B cell (primary cell): ENCODE measurements at regions not wholly inside any gene's neighbourhood (a gene's known extent, or its start where the extent isn't known, plus 50 kb on each side); places are given as distances from the start of the nearest gene placed in this dataset.

ENCODE experiments used
- ATAC-seq: fragments of 200-7000 bp; cut with Tn5 transposase; one replicate; pipeline ENCODE4 v1.10.0; 2021; ENCODE audit warnings: low read depth, mild to moderate bottlenecking, moderate number of reproducible peaks, moderate library complexity
- CTCF ChIA-PET: fragments of 350-600 bp; sonication (Branson Sonifier 250); formaldehyde crosslinking; loops from one replicate; lab custom pipeline; 2021; ENCODE audit warnings: antibody characterized with exemption, inconsistent platforms; lab: Charles Lee
- POLR2A ChIA-PET: fragments of 350-600 bp; sonication (Branson Sonifier 250); formaldehyde crosslinking; loops from one replicate; lab custom pipeline; 2021; ENCODE audit warnings: antibody characterized with exemption; lab: Charles Lee
- DNase-seq: peaks from one replicate; pipeline ENCODE4 v3.0.0; 2013
- H2AFZ ChIP-seq: 2 replicates; pipeline ENCODE4 v1.6.1; 2012; ENCODE audit warnings: mild to moderate bottlenecking, low read depth, low read length; ENCODE audit not compliant: insufficient read depth, poor library complexity, severe bottlenecking
- H3K27ac ChIP-seq, 2 donors: 1 replicate in 1 of 2; 2 replicates in 1 of 2; pipeline ENCODE4 v1.5.1; 2012 to 2013; ENCODE audit warnings: low read length in 2 of 2, mild to moderate bottlenecking in 2 of 2, moderate library complexity in 1 of 2
- H3K27me3 ChIP-seq, 4 experiments: fragments of 200-600 bp in 1 of 4; sonication (generic) in 1 of 4; replicated peaks in 1 of 4; 1 replicate in 2 of 4; 2 replicates in 2 of 4; pipeline versions ENCODE4 v1.6.1 to v1.7.0; 2013 to 2016; ENCODE audit warnings: low read length in 3 of 4, mild to moderate bottlenecking in 2 of 4, mixed read lengths in 1 of 4, moderate library complexity in 1 of 4; ENCODE audit not compliant: insufficient read depth in 4 of 4, control insufficient read depth in 3 of 4; ENCODE audit errors: control extremely low read depth in 1 of 4
- H3K36me3 ChIP-seq, 2 experiments: replicated peaks in 1 of 2; 1 replicate in 1 of 2; 2 replicates in 1 of 2; pipeline versions ENCODE4 v1.6.1 to v1.7.1; 2013; ENCODE audit warnings: low read length in 1 of 2; ENCODE audit not compliant: insufficient read depth in 2 of 2, control insufficient read depth in 1 of 2; ENCODE audit errors: control extremely low read depth in 1 of 2, extremely low read depth in 1 of 2
- H3K4me1 ChIP-seq, 2 donors: fragments of 200-600 bp in 1 of 2; sonication (generic) in 1 of 2; 1 replicate in 1 of 2; 2 replicates in 1 of 2; pipeline versions ENCODE4 v1.5.1 to v1.6.1; 2013 to 2017; ENCODE audit warnings: low read length in 2 of 2; ENCODE audit not compliant: control insufficient read depth in 2 of 2, insufficient read depth in 2 of 2
- H3K4me2 ChIP-seq: replicated peaks from 2 replicates; pipeline ENCODE3; 2012; ENCODE audit warnings: mild to moderate bottlenecking, low read depth, low read length; ENCODE audit not compliant: poor library complexity, severe bottlenecking
- H3K4me3 ChIP-seq, 5 experiments: fragments of 200-600 bp in 1 of 5; sonication (generic) in 1 of 5; 1 replicate in 3 of 5; 2 replicates in 2 of 5; pipeline versions ENCODE4 v1.5.1 to v1.7.0; 2011 to 2016; ENCODE audit warnings: low read length in 4 of 5, mild to moderate bottlenecking in 4 of 5, low read depth in 2 of 5, control low read depth in 1 of 5, moderate library complexity in 1 of 5; ENCODE audit not compliant: insufficient read depth in 1 of 5; ENCODE audit errors: control extremely low read depth in 1 of 5, extremely low read depth in 1 of 5
- H3K79me2 ChIP-seq: fragments of 200-600 bp; sonication (generic); one replicate; pipeline ENCODE4 v1.6.0; 2016; ENCODE audit warnings: low read length; ENCODE audit not compliant: control insufficient read depth, insufficient read depth
- H3K9ac ChIP-seq: fragments of 200-600 bp; sonication (generic); 2 replicates; pipeline ENCODE4 v1.6.1; 2017; ENCODE audit warnings: mild to moderate bottlenecking, low read length, moderate library complexity
- H3K9me3 ChIP-seq, 3 donors: one replicate each; pipeline versions ENCODE4 v1.6.1 to v1.7.1; 2013; ENCODE audit warnings: low read length in 2 of 3; ENCODE audit not compliant: control insufficient read depth in 2 of 3, insufficient read depth in 1 of 3; ENCODE audit errors: control extremely low read depth in 1 of 3
- H4K20me1 ChIP-seq: 2 replicates; pipeline ENCODE4 v1.6.0; 2012; ENCODE audit warnings: mild to moderate bottlenecking, low read length; ENCODE audit not compliant: insufficient read depth, control insufficient read depth, poor library complexity, severe bottlenecking
- H3K27ac Mint-ChIP-seq: one replicate; pipeline ENCODE4 v1.8.0; 2021; ENCODE audit warnings: mixed read lengths
- H3K27me3 Mint-ChIP-seq: one replicate; pipeline ENCODE4 v1.8.0; 2021; ENCODE audit warnings: mixed read lengths
- H3K4me1 Mint-ChIP-seq: one replicate; pipeline ENCODE4 v1.8.0; 2021; ENCODE audit warnings: mixed read lengths
- H3K4me3 Mint-ChIP-seq: one replicate; pipeline ENCODE4 v1.8.0; 2021; ENCODE audit warnings: mixed read lengths
- H3K9me3 Mint-ChIP-seq: one replicate; pipeline ENCODE4 v1.8.0; 2022; ENCODE audit warnings: mixed read lengths; ENCODE audit not compliant: insufficient read depth
- CTCF ChIP-seq: fragments of 200-600 bp; IDR thresholded peaks from one replicate; pipeline ENCODE4 v1.8.0; 2022; ENCODE audit warnings: antibody characterized with exemption, mild to moderate bottlenecking
- EZH2 ChIP-seq: IDR thresholded peaks from 2 replicates; pipeline ENCODE4 v1.6.1; 2012; ENCODE audit warnings: borderline replicate concordance, low read depth, mild to moderate bottlenecking, moderate library complexity, low read length; ENCODE audit not compliant: insufficient read depth, poor library complexity, severe bottlenecking
- WGBS: methylation state at CpG from one replicate; pipeline ENCODE4 v1.1.5; 2013; ENCODE audit warnings: missing lambda C conversion rate; ENCODE audit not compliant: insufficient coverage; 5-methylcytosine and 5-hydroxymethylcytosine counted together
- intact Hi-C: fragments of 100-400 bp; cut with micrococcal nuclease; formaldehyde crosslinking; loops from one replicate; pipeline ENCODE4 v1.10.0; 2022

- no peaks in the 10 kb centered on the region for H3K79me2 ChIP-seq
- no peaks in the 10 kb centered on the region for H3K36me3 ChIP-seq
- no peaks in the 10 kb centered on the region for H3K9me3 ChIP-seq
- no peaks in the 10 kb centered on the region for H3K4me1 Mint-ChIP-seq
- TF ChIP-seq EZH2 (no peak), CTCF (no peak)
- H3K4me2 ChIP-seq, result no peak overlapping the region
- no peak for ATAC-seq
- ChIA-PET CTCF (no interaction called here), POLR2A (no interaction called here)
- H4K20me1 ChIP-seq, result no peaks in the 10 kb centered on the region
- H3K27ac Mint-ChIP-seq, result no peak overlapping the region
- no peak overlapping the region for H3K4me3 ChIP-seq
- WGBS, result no CpG with 5 or more reads among the region's 1 CpG
- no peaks in the 10 kb centered on the region for H3K27me3 Mint-ChIP-seq
- intact Hi-C loops, result no loop called here
- no peak overlapping the region for H2AFZ ChIP-seq
- no peak overlapping the region for H3K9ac ChIP-seq
- no peaks in the 10 kb centered on the region for H3K9me3 Mint-ChIP-seq
- no peaks in the 10 kb centered on the region for H3K4me1 ChIP-seq
- H3K27me3 ChIP-seq, result no peaks in the 10 kb centered on the region
- H3K27ac ChIP-seq, result no peak overlapping the region
- DNase-seq, result no peak
- H3K4me3 Mint-ChIP-seq, result no peak overlapping the region
These were observed 896.4 kb downstream of the TFAP2A start for GRCh38 chr6:9518431-9518830.

- no peaks in the 10 kb centered on the region for H3K4me1 Mint-ChIP-seq
- no peaks in the 10 kb centered on the region for H3K36me3 ChIP-seq
- no peak overlapping the region for H3K27ac Mint-ChIP-seq
- DNase-seq (no peak), ATAC-seq (no peak)
- H3K4me3 ChIP-seq, result no peak overlapping the region
- no peak for TF ChIP-seq EZH2
- no peak for TF ChIP-seq CTCF
- intact Hi-C loops, result no loop called here
- H2AFZ ChIP-seq, result no peak overlapping the region
- H3K4me3 Mint-ChIP-seq, result no peak overlapping the region
- no peak overlapping the region for H3K9ac ChIP-seq
- H3K4me2 ChIP-seq, result no peak overlapping the region
- no peaks in the 10 kb centered on the region for H3K9me3 ChIP-seq
- H3K9me3 Mint-ChIP-seq, result no peaks in the 10 kb centered on the region
- H3K79me2 ChIP-seq, result no peaks in the 10 kb centered on the region
- ChIA-PET POLR2A (no interaction called here), CTCF (no interaction called here)
- WGBS, result no CpG with 5 or more reads among the region's 3 CpGs
- no peaks in the 10 kb centered on the region for H3K27me3 ChIP-seq
- no peaks in the 10 kb centered on the region for H3K4me1 ChIP-seq
- H3K27ac ChIP-seq, result no peak overlapping the region
- no peaks in the 10 kb centered on the region for H3K27me3 Mint-ChIP-seq
- H4K20me1 ChIP-seq, result no peaks in the 10 kb centered on the region
These were observed 897.1 kb downstream of the TFAP2A start for GRCh38 chr6:9517806-9518205.
